GM12878 (cell line): ENCODE measurements at regions not wholly inside any gene's neighbourhood (a gene's known extent, or its start where the extent isn't known, plus 50 kb on each side); places are given as distances from the start of the nearest gene placed in this dataset.
"Not testable (repeated sequence)": the region's sequence is repeated elsewhere in the genome, so short reads cannot be mapped to it uniquely, and the experiment has no call there.

ENCODE experiments used
- ATAC-seq: fragments of 200-7000 bp; cut with Tn5 transposase; 3 replicates; pipeline ENCODE4 v1.9.1; 2020; ENCODE audit warnings: mild to moderate bottlenecking, moderate library complexity
- BruUV-seq: library from RNA; stranded (reverse); fragments of 400-500 nt; replicated peaks from 2 replicates; lab custom pipeline; 2021; lab: Mats Ljungman, UMichigan
- CTCF ChIA-PET: fragments of 300-600 bp; sonication (Branson Sonifier 250); formaldehyde crosslinking; extraction: SDS; loops from one replicate; lab custom pipeline; 2021; ENCODE audit warnings: inconsistent platforms; lab: Yijun Ruan, JAX
- POLR2A ChIA-PET: fragments of 350-600 bp; formaldehyde crosslinking; extraction: SDS; loops from one replicate; lab custom pipeline; 2021; ENCODE audit warnings: inconsistent platforms; lab: Charles Lee
- RAD21 ChIA-PET: fragments of 300-600 bp; sonication (Branson Sonifier 250); formaldehyde crosslinking; loops from one replicate; lab custom pipeline; 2023; ENCODE audit warnings: antibody characterized with exemption; ENCODE audit not compliant: unreplicated experiment; lab: Charles Lee
- SMC1A ChIA-PET: fragments of 300-600 bp; sonication (Branson Sonifier 250); formaldehyde crosslinking; loops from one replicate; lab custom pipeline; 2023; ENCODE audit not compliant: unreplicated experiment, uncharacterized antibody; lab: Charles Lee
- DNase-seq: peaks from one replicate; pipeline ENCODE4 v3.0.0-alpha.2; 2011; ENCODE audit warnings: low read depth, low spot score
- FAIRE-seq: peaks from 3 replicates; lab custom pipeline; 2011; peaks lifted over from hg19 to GRCh38; lab: Jason Lieb, UNC
- H2AFZ ChIP-seq: 2 replicates; pipeline ENCODE4 v1.6.0; 2011; ENCODE audit warnings: low read depth, low read length, control low read depth; ENCODE audit not compliant: control insufficient read depth
- H3K27ac ChIP-seq: 2 replicates; pipeline ENCODE4 v1.5.1; 2011; ENCODE audit warnings: control low read depth; ENCODE audit not compliant: control insufficient read depth, insufficient read depth
- H3K27me3 ChIP-seq, 2 experiments: replicated peaks in 1 of 2; 2 replicates each; pipeline versions ENCODE4 v1.6.0 to v1.6.1; 2011; ENCODE audit warnings: low read length in 1 of 2; ENCODE audit not compliant: control insufficient read depth in 2 of 2, insufficient read depth in 2 of 2
- H3K36me3 ChIP-seq, 2 experiments: 2 replicates each; pipeline ENCODE4 v1.5.1; 2011; ENCODE audit warnings: low read length in 1 of 2; ENCODE audit not compliant: control insufficient read depth in 2 of 2, insufficient read depth in 2 of 2
- H3K4me1 ChIP-seq: 2 replicates; pipeline ENCODE4 v1.6.1; 2011; ENCODE audit warnings: mild to moderate bottlenecking, low read length, moderate library complexity, mixed read lengths; ENCODE audit not compliant: control insufficient read depth, insufficient read depth
- H3K4me2 ChIP-seq: 2 replicates; pipeline ENCODE4 v1.6.0; 2011; ENCODE audit warnings: control low read depth; ENCODE audit not compliant: control insufficient read depth, insufficient read depth
- H3K4me3 ChIP-seq: fragments of 200-600 bp; sonication (generic); 2 replicates; pipeline ENCODE4 v1.5.1; 2016
- H3K79me2 ChIP-seq: 2 replicates; pipeline ENCODE4 v1.6.0; 2011; ENCODE audit warnings: low read length; ENCODE audit not compliant: control insufficient read depth, insufficient read depth
- H3K9ac ChIP-seq: 2 replicates; pipeline ENCODE4 v1.8.0; 2011; ENCODE audit warnings: low read length, control low read depth, mixed read lengths; ENCODE audit not compliant: control insufficient read depth, insufficient read depth
- H3K9me3 ChIP-seq: replicated peaks from 3 replicates; pipeline ENCODE4 v1.5.1; 2011; ENCODE audit warnings: mild to moderate bottlenecking, low read length; ENCODE audit not compliant: control insufficient read depth, insufficient read depth
- H4K20me1 ChIP-seq: 2 replicates; pipeline ENCODE4 v1.6.0; 2011; ENCODE audit not compliant: control insufficient read depth, insufficient read depth
- BCL11A ChIP-seq: IDR thresholded peaks from 2 replicates; pipeline ENCODE4 v1.6.1; 2011; ENCODE audit warnings: low read depth, low read length
- FOS ChIP-seq: IDR thresholded peaks from 3 replicates; pipeline ENCODE4 v1.6.1; 2011; ENCODE audit warnings: borderline replicate concordance; ENCODE audit not compliant: insufficient read length; ENCODE audit errors: extremely low read depth
- NFYB ChIP-seq: IDR thresholded peaks from 2 replicates; pipeline ENCODE4 v1.6.1; 2011; ENCODE audit warnings: low read depth, mild to moderate bottlenecking, low read length, improper control_type of control experiment, moderate library complexity; ENCODE audit not compliant: insufficient read depth
- SPI1 ChIP-seq: IDR thresholded peaks from 2 replicates; pipeline ENCODE4 v1.6.1; 2011; ENCODE audit warnings: low read depth, mild to moderate bottlenecking, low read length, moderate library complexity, borderline replicate concordance; ENCODE audit not compliant: insufficient read depth
- WGBS: methylation state at CpG from one replicate; pipeline ENCODE4 v1.1.6; 2016; ENCODE audit warnings: low lambda C conversion rate; ENCODE audit not compliant: insufficient replicate concordance, insufficient coverage; ENCODE audit errors: missing lambda C conversion rate; 5-methylcytosine and 5-hydroxymethylcytosine counted together
- in situ Hi-C: fragments of 300-500 bp; cut with MboI; formaldehyde crosslinking; loops from 9 replicates; pipeline ENCODE4 v1.14.3; 2018; ENCODE audit warnings: mixed read lengths
- intact Hi-C: fragments of 100-400 bp; cut with micrococcal nuclease; formaldehyde crosslinking; loops from one replicate; pipeline ENCODE4 v1.14.2; 2022; ENCODE audit not compliant: unreplicated experiment

DNA sequence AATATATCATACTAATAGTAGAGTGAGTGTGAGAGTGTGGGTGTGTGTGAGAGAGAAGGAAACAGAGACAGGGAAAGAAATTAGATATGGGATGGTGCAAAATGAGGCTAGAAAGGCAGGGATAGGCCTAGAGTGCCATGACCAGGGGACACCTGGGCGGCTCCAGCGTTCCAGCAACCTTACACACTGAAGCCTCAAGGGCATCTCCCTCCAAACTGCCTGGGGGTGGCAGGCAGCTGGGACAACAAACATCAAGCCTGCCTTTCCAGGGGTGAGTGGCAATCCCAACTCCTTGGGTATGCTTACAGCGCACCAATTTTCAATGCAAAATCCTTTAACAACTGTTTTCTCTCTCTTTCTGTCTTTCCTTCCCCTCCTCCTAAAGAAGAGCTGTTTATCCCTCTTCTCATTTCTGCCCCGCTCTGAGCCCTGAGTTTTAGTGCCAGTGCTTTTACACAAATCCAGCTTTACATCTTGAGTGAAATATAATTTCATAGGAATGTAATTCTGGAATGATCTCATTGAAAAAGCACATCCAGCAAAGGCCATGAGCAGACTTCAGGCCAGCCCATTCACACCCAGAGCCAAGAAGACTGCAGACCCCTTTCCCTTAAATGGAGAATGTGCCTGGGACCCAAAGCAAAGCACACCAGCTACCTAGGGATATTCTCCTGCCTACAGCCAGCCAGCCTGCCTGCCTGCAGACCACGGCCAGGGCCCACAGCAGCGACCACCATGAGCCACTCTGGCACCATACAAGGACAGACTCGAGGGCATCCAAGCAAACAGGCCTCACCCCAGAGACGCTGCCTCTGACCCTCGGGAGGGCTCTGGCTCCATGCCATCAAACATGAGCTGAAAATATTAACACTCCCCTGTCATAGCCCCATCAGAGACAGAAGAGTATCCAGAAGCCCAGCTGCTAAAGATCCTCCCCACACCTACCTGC is 90.3 kb downstream of the RPL27A start:
- intact Hi-C loops = no loop called here
- WGBS = 61% methylated on average over 9 of the region's 9 CpGs
- Histone ChIP-seq H3K27me3 (no peaks in the 10 kb centered on the region), H3K9me3 (no peaks in the 10 kb centered on the region), H3K4me1 (peaks cover 11% of the 10 kb centered on the region), H3K9ac (no peak overlapping the region), H3K4me2 (no peak overlapping the region), H3K4me3 (no peak overlapping the region), H2AFZ (no peak overlapping the region), H4K20me1 (no peaks in the 10 kb centered on the region), H3K27ac (no peak overlapping the region), H3K36me3 (no peaks in the 10 kb centered on the region), H3K79me2 (no peaks in the 10 kb centered on the region)
- SMC1A ChIA-PET = interaction anchor here (0.5 kb wide), 1 partner anchor 10 kb away, joined by 3 read pairs; no protein-coding TSS in a partner anchor
- POLR2A ChIA-PET = no interaction called here
- in situ Hi-C loops = no loop called here
- CTCF ChIA-PET = no interaction called here
- ATAC-seq = no peak
- DNase-seq = no peak
- RAD21 ChIA-PET = no interaction called here
- no peak for TF ChIP-seq BCL11A
- TF ChIP-seq FOS = no peak
- FAIRE-seq = no peak
- BruUV-seq = no TSS peak

DNA sequence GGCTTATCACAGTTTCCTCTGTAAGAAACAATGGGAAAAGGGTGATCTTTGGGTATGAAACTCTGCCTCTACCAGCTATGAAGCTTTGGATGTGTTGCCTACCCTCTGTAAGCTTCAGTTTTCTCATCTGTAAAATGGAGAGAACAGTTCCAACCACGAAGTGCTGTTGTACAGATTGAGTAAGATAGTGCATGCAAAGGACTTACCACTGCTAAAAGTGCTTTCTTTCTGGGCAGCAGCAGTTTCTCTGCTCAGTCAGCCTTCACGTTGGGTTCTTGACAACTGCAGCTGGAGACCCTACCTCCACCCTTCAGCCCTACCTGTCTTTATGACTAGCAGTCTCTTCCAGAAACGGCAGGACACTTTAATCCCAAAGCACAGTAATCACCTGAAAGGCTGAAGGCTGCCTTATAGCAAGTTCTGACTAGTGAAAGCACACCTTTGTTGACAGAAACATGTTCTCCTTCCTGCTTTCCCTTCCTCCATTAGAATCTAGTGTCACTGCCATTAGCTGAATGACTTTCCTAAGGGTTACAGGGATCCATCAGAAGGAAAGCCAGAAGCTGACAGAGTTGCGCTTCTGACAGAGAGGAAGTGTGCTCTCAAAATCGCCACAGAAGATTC is 91.4 kb downstream of the RPL27A start:
- no TSS peak for BruUV-seq
- WGBS = 11% methylated on average over 5 of the region's 5 CpGs
- Histone ChIP-seq H4K20me1 (no peaks in the 10 kb centered on the region), H3K9ac (peak overlapping the region; percentile 35; the same call in 1 of the 2 replicates), H3K4me1 (peaks cover 13% of the 10 kb centered on the region), H3K4me2 (peak overlapping the region; percentile 79), H2AFZ (peak overlapping the region; percentile 81), H3K4me3 (no peak overlapping the region), H3K36me3 (no peaks in the 10 kb centered on the region), H3K9me3 (no peaks in the 10 kb centered on the region), H3K27ac (no peak overlapping the region), H3K79me2 (no peaks in the 10 kb centered on the region), H3K27me3 (no peaks in the 10 kb centered on the region)
- RAD21 ChIA-PET = no interaction called here
- SMC1A ChIA-PET = interaction anchor here (0.5 to 1.9 kb wide), 2 partner anchors 9 to 39 kb away, joined by 3 to 4 read pairs; no protein-coding TSS in a partner anchor
- FAIRE-seq = peak; percentile 74
- DNase-seq = no peak
- CTCF ChIA-PET = no interaction called here
- intact Hi-C loops = no loop called here
- TF ChIP-seq SPI1 = peak; percentile 25; the same call in 1 of the 2 replicates
- TF ChIP-seq NFYB = no peak
- peak; percentile 35 for ATAC-seq
- in situ Hi-C loops = no loop called here
- POLR2A ChIA-PET = no interaction called here

GRCh38 chr11:8774916-8775315 is 92.3 kb downstream of the RPL27A start:
- peaks cover 13% of the 10 kb centered on the region for H3K4me1 ChIP-seq
- 83% methylated on average over 8 of the region's 8 CpGs for WGBS
- in situ Hi-C loops, H2AFZ ChIP-seq, H3K27me3 ChIP-seq, H3K79me2 ChIP-seq, intact Hi-C loops, CTCF ChIA-PET, H3K36me3 ChIP-seq, BruUV-seq, ATAC-seq, H4K20me1 ChIP-seq, FAIRE-seq, H3K9ac ChIP-seq, RAD21 ChIA-PET, H3K4me2 ChIP-seq, H3K27ac ChIP-seq, H3K4me3 ChIP-seq, DNase-seq, POLR2A ChIA-PET, H3K9me3 ChIP-seq: not testable (repeated sequence)
- SMC1A ChIA-PET = interaction anchor here (1.9 kb wide), 1 partner anchor 39 kb away, joined by 4 read pairs; no protein-coding TSS in a partner anchor
